ENCODE measurements at regions not wholly inside any gene's neighbourhood (a gene's known extent, or its start where the extent isn't known, plus 50 kb on each side); places are given as distances from the start of the nearest gene placed in this dataset.

DNA sequence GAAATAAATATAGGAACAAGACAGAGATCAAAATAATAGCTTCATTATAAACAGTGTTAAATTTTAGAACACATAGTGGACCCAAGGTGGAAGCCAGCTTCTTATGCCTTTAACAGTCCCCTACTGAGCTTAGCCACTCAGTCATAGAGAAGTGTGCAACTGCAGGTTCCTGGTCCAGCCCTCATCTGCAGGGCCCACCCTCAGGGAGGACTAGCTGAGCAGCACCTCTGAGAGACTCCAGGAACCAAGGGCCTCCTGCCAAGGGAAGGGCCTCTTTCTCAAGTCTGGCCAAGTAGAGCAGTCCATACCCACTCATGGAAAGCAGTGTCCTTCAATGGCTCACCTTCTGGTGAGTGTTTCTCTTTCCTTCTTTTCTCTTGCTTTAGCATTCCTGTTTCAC is 173.7 kb upstream of the PRPS1L1 start:
- TF ChIP-seq, protein P1, sequence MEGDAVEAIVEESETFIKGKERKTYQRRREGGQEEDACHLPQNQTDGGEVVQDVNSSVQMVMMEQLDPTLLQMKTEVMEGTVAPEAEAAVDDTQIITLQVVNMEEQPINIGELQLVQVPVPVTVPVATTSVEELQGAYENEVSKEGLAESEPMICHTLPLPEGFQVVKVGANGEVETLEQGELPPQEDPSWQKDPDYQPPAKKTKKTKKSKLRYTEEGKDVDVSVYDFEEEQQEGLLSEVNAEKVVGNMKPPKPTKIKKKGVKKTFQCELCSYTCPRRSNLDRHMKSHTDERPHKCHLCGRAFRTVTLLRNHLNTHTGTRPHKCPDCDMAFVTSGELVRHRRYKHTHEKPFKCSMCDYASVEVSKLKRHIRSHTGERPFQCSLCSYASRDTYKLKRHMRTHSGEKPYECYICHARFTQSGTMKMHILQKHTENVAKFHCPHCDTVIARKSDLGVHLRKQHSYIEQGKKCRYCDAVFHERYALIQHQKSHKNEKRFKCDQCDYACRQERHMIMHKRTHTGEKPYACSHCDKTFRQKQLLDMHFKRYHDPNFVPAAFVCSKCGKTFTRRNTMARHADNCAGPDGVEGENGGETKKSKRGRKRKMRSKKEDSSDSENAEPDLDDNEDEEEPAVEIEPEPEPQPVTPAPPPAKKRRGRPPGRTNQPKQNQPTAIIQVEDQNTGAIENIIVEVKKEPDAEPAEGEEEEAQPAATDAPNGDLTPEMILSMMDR (IDR thresholded peaks at IDR 0.05 in 4 of 5, conservative IDR thresholded peaks at IDR 0.05 in 1 of 5): no peak
- TF ChIP-seq POLR2A (IDR thresholded peaks at IDR 0.05): no peak

All from gastrocnemius medialis (tissue), 4 donors.